ENCODE measurements at regions not wholly inside any gene's neighbourhood (a gene's known extent, or its start where the extent isn't known, plus 50 kb on each side); places are given as distances from the start of the nearest gene placed in this dataset.

- H3K36me3 ChIP-seq (ENCODE audit: insufficient read depth) = no peaks in the 10 kb centered on the region
- no peaks in the 10 kb centered on the region for H4K20me1 ChIP-seq (ENCODE audit: insufficient read depth)
- no peak overlapping the region for H2AFZ ChIP-seq (ENCODE audit: low read depth)
- no peak for TF ChIP-seq CTCF (conservative IDR thresholded peaks at IDR 0.05; ENCODE audit: low read depth, low read length)
- H3K27ac ChIP-seq = no peak overlapping the region
- H3K4me2 ChIP-seq = no peak overlapping the region
- no peaks in the 10 kb centered on the region for H3K79me2 ChIP-seq (ENCODE audit: insufficient read depth, low read depth)
- H3K27me3 ChIP-seq (ENCODE audit: insufficient read depth, low read depth) = no peaks in the 10 kb centered on the region
- H3K4me3 ChIP-seq (IDR thresholded peaks at IDR 0.05; ENCODE audit: insufficient read depth, low read depth, low read length) = no peak overlapping the region
- H3K4me1 ChIP-seq (ENCODE audit: low read depth, poor library complexity, severe bottlenecking) = no peaks in the 10 kb centered on the region
- no peak overlapping the region for H3K9ac ChIP-seq
Observed at GRCh38 chr9:18017136-18017535, 438.3 kb downstream of the SH3GL2 start.

- no peaks in the 10 kb centered on the region for H3K27me3 ChIP-seq (ENCODE audit: insufficient read depth, low read depth)
- no peak overlapping the region for H2AFZ ChIP-seq (ENCODE audit: low read depth)
- no peaks in the 10 kb centered on the region for H3K4me1 ChIP-seq (ENCODE audit: low read depth, poor library complexity, severe bottlenecking)
- TF ChIP-seq CTCF (conservative IDR thresholded peaks at IDR 0.05; ENCODE audit: low read depth, low read length) = no peak
- H4K20me1 ChIP-seq (ENCODE audit: insufficient read depth) = no peaks in the 10 kb centered on the region
- H3K4me3 ChIP-seq (IDR thresholded peaks at IDR 0.05; ENCODE audit: insufficient read depth, low read depth, low read length) = no peak overlapping the region
- H3K9ac ChIP-seq = no peak overlapping the region
- no peaks in the 10 kb centered on the region for H3K36me3 ChIP-seq (ENCODE audit: insufficient read depth)
- H3K4me2 ChIP-seq = no peak overlapping the region
- H3K79me2 ChIP-seq (ENCODE audit: insufficient read depth, low read depth) = no peaks in the 10 kb centered on the region
- no peak overlapping the region for H3K27ac ChIP-seq
Observed at GRCh38 chr9:18018221-18018620, 439.4 kb downstream of the SH3GL2 start.

GRCh38 chr9:18018661-18019060 is 439.8 kb downstream of the SH3GL2 start:
- Histone ChIP-seq H3K4me3 (IDR thresholded peaks at IDR 0.05; ENCODE audit: insufficient read depth, low read depth, low read length) (no peak overlapping the region), H4K20me1 (ENCODE audit: insufficient read depth) (no peaks in the 10 kb centered on the region), H3K4me1 (ENCODE audit: low read depth, poor library complexity, severe bottlenecking) (no peaks in the 10 kb centered on the region), H3K27ac (no peak overlapping the region), H3K36me3 (ENCODE audit: insufficient read depth) (no peaks in the 10 kb centered on the region), H3K9ac (no peak overlapping the region), H2AFZ (ENCODE audit: low read depth) (no peak overlapping the region), H3K4me2 (no peak overlapping the region), H3K27me3 (ENCODE audit: insufficient read depth, low read depth) (no peaks in the 10 kb centered on the region), H3K79me2 (ENCODE audit: insufficient read depth, low read depth) (no peaks in the 10 kb centered on the region)
- TF ChIP-seq CTCF (conservative IDR thresholded peaks at IDR 0.05; ENCODE audit: low read depth, low read length) = no peak

- Histone ChIP-seq H2AFZ (ENCODE audit: low read depth) (no peak overlapping the region), H3K27ac (no peak overlapping the region), H4K20me1 (ENCODE audit: insufficient read depth) (no peaks in the 10 kb centered on the region), H3K9ac (no peak overlapping the region), H3K4me2 (no peak overlapping the region), H3K4me1 (ENCODE audit: low read depth, poor library complexity, severe bottlenecking) (no peaks in the 10 kb centered on the region), H3K36me3 (ENCODE audit: insufficient read depth) (no peaks in the 10 kb centered on the region), H3K4me3 (IDR thresholded peaks at IDR 0.05; ENCODE audit: insufficient read depth, low read depth, low read length) (no peak overlapping the region), H3K79me2 (ENCODE audit: insufficient read depth, low read depth) (no peaks in the 10 kb centered on the region), H3K27me3 (ENCODE audit: insufficient read depth, low read depth) (no peaks in the 10 kb centered on the region)
- no peak for TF ChIP-seq CTCF (conservative IDR thresholded peaks at IDR 0.05; ENCODE audit: low read depth, low read length)
Observed at GRCh38 chr9:18020121-18020745, 441.4 kb downstream of the SH3GL2 start.
